Adrenal gland (tissue), 9 donors: ENCODE measurements at regions not wholly inside any gene's neighbourhood (a gene's known extent, or its start where the extent isn't known, plus 50 kb on each side); places are given as distances from the start of the nearest gene placed in this dataset.

Experiments used
- DNase-seq, 7 donors: peaks; one replicate each; pipeline ENCODE4 v3.0.0-alpha.2; 2019 to 2020
- H3K27ac ChIP-seq, 5 donors: fragments of 200-600 bp; sonication (generic) in 4 of 5; 1 replicate in 3 of 5; 2 replicates in 2 of 5; pipeline versions ENCODE4 v1.5.1 to v1.8.0; 2016 to 2020; ENCODE audit warnings: mild to moderate bottlenecking in 1 of 5
- H3K27me3 ChIP-seq: fragments of 200-600 bp; 2 replicates; pipeline ENCODE4 v1.8.0; 2021
- H3K36me3 ChIP-seq, 2 donors: fragments of 200-600 bp; replicated peaks in 1 of 2; 1 replicate in 1 of 2; 2 replicates in 1 of 2; pipeline versions ENCODE4 v1.5.1 to v1.8.0; 2018 to 2022
- H3K4me1 ChIP-seq, 2 donors: fragments of 200-600 bp; replicated peaks in 1 of 2; 1 replicate in 1 of 2; 2 replicates in 1 of 2; pipeline versions ENCODE4 v1.5.1 to v1.8.0; 2018 to 2021
- H3K4me3 ChIP-seq, 4 donors: fragments of 200-600 bp; sonication (generic) in 3 of 4; one replicate each; pipeline ENCODE4 v1.5.1; 2016 to 2018
- H3K9me3 ChIP-seq, 3 donors: fragments of 200-600 bp; sonication (generic) in 1 of 3; replicated peaks in 1 of 3; 1 replicate in 2 of 3; 2 replicates in 1 of 3; pipeline versions ENCODE4 v1.5.1 to v1.8.0; 2016 to 2021
- POLR2A ChIP-seq, 2 donors: fragments of 450-650 bp; IDR thresholded peaks; one replicate each; pipeline ENCODE4 v1.6.1; 2017; ENCODE audit warnings: antibody characterized with exemption in 2 of 2, mild to moderate bottlenecking in 2 of 2, moderate library complexity in 1 of 2
- WGBS, 4 donors: extraction: QIAGEN DNeasy Blood & Tissue Kit in 2 of 4; methylation state at CpG; one replicate each; pipeline versions ENCODE4 v1.1.5 to v1.1.7; 2013 to 2017; 5-methylcytosine and 5-hydroxymethylcytosine counted together
- intact Hi-C, 2 donors: fragments of 100-400 bp; cut with DNase I; formaldehyde crosslinking; loops; one replicate each; pipeline versions ENCODE4 v1.14.1 to v1.15.0; 2022 to 2023
- TF ChIP-seq, protein P1 (sequence below), 6 experiments: fragments of 450-650 bp in 4 of 6; fragments of 200-600 bp in 2 of 6; sonication (generic) in 1 of 6; IDR thresholded peaks; 1 replicate in 5 of 6; 2 replicates in 1 of 6; pipeline versions ENCODE4 v1.5.1 to v1.8.0; 2016 to 2021; ENCODE audit warnings: antibody characterized with exemption in 6 of 6, mild to moderate bottlenecking in 2 of 6, moderate library complexity in 1 of 6
- donor health status: healthy with polysubstance abuse.
- donor health status: Bipolar disorder and iron deficiency.
- donor health status: DM: yes; HTN: yes; CAD: no.
- donor health status: DM: no; HTN: no; CAD: no.
- donor health status: DM: no; HTN: no; CAD: no.

DNA sequence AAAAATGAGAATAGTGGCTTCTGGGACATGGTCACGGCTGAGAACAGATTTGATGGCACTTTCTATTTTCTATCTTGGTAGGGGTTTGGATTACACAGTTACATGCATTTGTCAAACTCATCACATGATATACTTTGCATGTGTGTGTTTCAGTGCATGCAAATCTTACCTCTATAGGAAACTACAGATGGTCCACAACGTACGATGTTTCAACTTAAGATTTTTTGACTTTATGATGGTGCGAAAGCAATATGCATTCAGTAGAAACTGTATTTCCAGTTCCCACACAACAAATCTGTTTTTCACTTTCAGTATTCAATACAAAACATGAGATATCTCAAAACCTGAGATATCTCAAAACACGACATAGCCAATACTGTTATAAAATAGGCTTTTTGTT lies 231.8 kb upstream of the SPTLC3 start:
- WGBS, 4 donors = 82 to 93% (median 85%) methylated on average over 5 of the region's 5 CpGs
- H3K4me3 ChIP-seq = no peak overlapping the region
- DNase-seq = no peak

DNA sequence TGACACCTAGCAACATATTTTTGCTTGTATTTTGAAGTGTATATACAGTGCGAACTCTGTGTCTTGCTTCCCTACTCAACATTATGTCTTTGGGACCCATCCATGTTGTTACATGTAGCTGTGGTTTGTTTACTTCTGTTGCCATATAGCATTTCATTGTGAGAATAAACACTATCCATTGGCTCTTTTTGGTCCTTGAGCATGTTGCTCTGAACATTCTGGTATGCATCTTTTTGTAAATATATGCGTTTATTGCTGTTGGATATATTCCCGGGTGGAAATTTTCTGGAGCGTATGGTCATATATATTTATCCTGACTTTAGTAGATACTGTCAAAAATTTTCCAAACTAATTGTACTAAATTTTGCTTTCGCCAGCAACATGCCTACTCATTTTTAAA lies 222.5 kb upstream of the SPTLC3 start:
- no peak for DNase-seq
- no peaks in the 10 kb centered on the region for H3K27me3 ChIP-seq
- no peak overlapping the region for H3K27ac ChIP-seq
- intact Hi-C loops = no loop called here
- H3K36me3 ChIP-seq = no peaks in the 10 kb centered on the region
- TF ChIP-seq, protein P1, sequence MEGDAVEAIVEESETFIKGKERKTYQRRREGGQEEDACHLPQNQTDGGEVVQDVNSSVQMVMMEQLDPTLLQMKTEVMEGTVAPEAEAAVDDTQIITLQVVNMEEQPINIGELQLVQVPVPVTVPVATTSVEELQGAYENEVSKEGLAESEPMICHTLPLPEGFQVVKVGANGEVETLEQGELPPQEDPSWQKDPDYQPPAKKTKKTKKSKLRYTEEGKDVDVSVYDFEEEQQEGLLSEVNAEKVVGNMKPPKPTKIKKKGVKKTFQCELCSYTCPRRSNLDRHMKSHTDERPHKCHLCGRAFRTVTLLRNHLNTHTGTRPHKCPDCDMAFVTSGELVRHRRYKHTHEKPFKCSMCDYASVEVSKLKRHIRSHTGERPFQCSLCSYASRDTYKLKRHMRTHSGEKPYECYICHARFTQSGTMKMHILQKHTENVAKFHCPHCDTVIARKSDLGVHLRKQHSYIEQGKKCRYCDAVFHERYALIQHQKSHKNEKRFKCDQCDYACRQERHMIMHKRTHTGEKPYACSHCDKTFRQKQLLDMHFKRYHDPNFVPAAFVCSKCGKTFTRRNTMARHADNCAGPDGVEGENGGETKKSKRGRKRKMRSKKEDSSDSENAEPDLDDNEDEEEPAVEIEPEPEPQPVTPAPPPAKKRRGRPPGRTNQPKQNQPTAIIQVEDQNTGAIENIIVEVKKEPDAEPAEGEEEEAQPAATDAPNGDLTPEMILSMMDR (IDR thresholded peaks at IDR 0.05) = no peak
- no peak for TF ChIP-seq POLR2A (IDR thresholded peaks at IDR 0.05)
- 65 to 89% (median 75%) methylated on average over 5 of the region's 5 CpGs for WGBS, 4 donors
- H3K4me3 ChIP-seq = no peak overlapping the region
- H3K4me1 ChIP-seq = no peaks in the 10 kb centered on the region
- no peaks in the 10 kb centered on the region for H3K9me3 ChIP-seq

More for the DNA sequence above, 231.8 kb upstream of the SPTLC3 start:
- no peaks in the 10 kb centered on the region for H3K4me1 ChIP-seq
- no peaks in the 10 kb centered on the region for H3K36me3 ChIP-seq
- H3K9me3 ChIP-seq = no peaks in the 10 kb centered on the region
- no peak for TF ChIP-seq POLR2A (IDR thresholded peaks at IDR 0.05)
- TF ChIP-seq, protein P1 (IDR thresholded peaks at IDR 0.05) = no peak
- intact Hi-C loops = no loop called here
- H3K27ac ChIP-seq = no peak overlapping the region
- no peaks in the 10 kb centered on the region for H3K27me3 ChIP-seq

DNA sequence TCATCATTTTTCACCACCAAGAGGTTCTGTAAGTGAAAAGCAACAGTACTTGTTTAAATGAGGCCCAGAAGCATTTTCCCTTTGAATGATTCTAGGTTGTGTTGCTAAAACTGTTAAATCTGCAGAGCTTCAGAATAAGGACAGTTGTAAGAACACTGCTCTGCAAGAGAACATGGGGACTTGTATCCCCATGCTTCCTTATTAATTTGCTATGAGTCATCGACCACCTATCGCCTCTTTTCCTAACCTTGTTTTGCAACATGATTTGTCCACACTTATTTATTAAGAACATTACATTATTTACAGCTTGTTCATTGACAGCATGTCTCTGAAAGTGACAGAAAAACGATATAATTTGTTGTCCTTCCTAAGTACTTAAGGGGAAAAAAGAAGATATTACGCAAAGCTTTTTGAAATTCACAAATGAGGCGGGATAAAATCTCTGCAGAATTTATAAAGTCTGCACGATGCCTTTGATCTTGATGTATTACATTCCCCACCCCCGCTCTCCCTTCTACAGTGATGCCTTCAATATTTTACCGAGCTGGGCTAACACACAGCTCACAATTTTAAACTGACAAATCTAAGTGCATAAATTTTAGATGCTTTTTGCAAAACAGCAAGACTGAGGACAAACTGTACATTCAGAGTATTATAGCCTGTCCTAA lies 220.0 kb upstream of the SPTLC3 start:
- no peak for DNase-seq
- no peak overlapping the region for H3K27ac ChIP-seq
- WGBS, 4 donors = 49 to 64% (median 61%) methylated on average over 8 of the region's 8 CpGs
- no peaks in the 10 kb centered on the region for H3K4me1 ChIP-seq
- no peaks in the 10 kb centered on the region for H3K36me3 ChIP-seq
- H3K27me3 ChIP-seq = no peaks in the 10 kb centered on the region
- no peak overlapping the region for H3K4me3 ChIP-seq
- intact Hi-C loops = no loop called here
- H3K9me3 ChIP-seq = no peaks in the 10 kb centered on the region
- TF ChIP-seq, protein P1 (IDR thresholded peaks at IDR 0.05) = no peak
- no peak for TF ChIP-seq POLR2A (IDR thresholded peaks at IDR 0.05)

DNA sequence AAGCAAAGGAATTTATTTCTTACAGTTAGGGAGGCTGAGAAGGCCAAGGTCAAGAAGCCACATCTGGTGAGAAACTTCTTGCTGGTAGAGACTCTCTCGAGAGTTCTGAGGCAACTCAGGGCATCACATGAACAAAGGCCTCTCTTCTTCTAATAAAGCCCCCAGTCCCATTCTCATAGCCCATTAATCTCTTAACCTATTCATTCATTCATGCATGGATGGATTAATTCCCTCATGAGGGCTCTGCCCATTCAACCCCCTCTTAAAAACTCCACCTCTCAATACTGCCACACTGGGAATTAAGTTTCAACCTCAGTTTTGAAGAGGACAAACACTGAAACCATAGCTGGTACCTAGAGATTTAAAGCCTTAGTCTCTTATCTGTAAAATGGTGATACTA lies 217.9 kb upstream of the SPTLC3 start:
- TF ChIP-seq POLR2A (IDR thresholded peaks at IDR 0.05) = no peak
- TF ChIP-seq, protein P1 (IDR thresholded peaks at IDR 0.05) = no peak
- Histone ChIP-seq H3K4me1 (no peaks in the 10 kb centered on the region), H3K27me3 (no peaks in the 10 kb centered on the region), H3K36me3 (no peaks in the 10 kb centered on the region), H3K4me3 (no peak overlapping the region), H3K9me3 (no peaks in the 10 kb centered on the region), H3K27ac (no peak overlapping the region)
- intact Hi-C loops = no loop called here
- WGBS, 4 donors = 61 to 89% (median 73%) methylated on average over 1 of the region's 1 CpG
- DNase-seq = no peak
